HepG2 (cell line): ENCODE measurements at regions not wholly inside any gene's neighbourhood (a gene's known extent, or its start where the extent isn't known, plus 50 kb on each side); places are given as distances from the start of the nearest gene placed in this dataset.

ENCODE experiments used
- ATAC-seq: fragments of 200-7000 bp; cut with Tn5 transposase; 3 replicates; pipeline ENCODE4 v1.9.1; 2020; ENCODE audit warnings: mild to moderate bottlenecking, moderate library complexity
- BruUV-seq: library from RNA; stranded (reverse); fragments of 400-500 nt; replicated peaks from 2 replicates; lab custom pipeline; 2021; lab: Mats Ljungman, UMichigan
- CTCF ChIA-PET: fragments of 300-600 bp; formaldehyde crosslinking; extraction: SDS; loops from one replicate; lab custom pipeline; 2021; ENCODE audit warnings: low total read pairs, inconsistent platforms, low intra/inter-chr PET ratio; lab: Yijun Ruan, JAX
- POLR2A ChIA-PET: fragments of 350-600 bp; sonication (Branson Sonifier 250); formaldehyde crosslinking; loops from one replicate; lab custom pipeline; 2020; ENCODE audit warnings: antibody characterized with exemption, inconsistent platforms; lab: Yijun Ruan, JAX
- DNase-seq: peaks from one replicate; pipeline ENCODE4 v3.0.0-alpha.2; 2015; ENCODE audit warnings: low spot score
- FAIRE-seq: peaks from 3 replicates; lab custom pipeline; 2011; peaks lifted over from hg19 to GRCh38; lab: Jason Lieb, UNC
- H2AFZ ChIP-seq: one replicate; pipeline ENCODE4 v1.6.1; 2011; ENCODE audit warnings: low read length, inconsistent platforms
- H3K27ac ChIP-seq: fragments of 300-600 bp; 3 replicates; pipeline ENCODE4 v1.8.0; 2011; ENCODE audit warnings: mixed run types, mild to moderate bottlenecking, mixed read lengths, low read length, inconsistent platforms; ENCODE audit not compliant: insufficient read depth; ENCODE audit errors: extremely low read length
- H3K27me3 ChIP-seq, 2 experiments: fragments of 200-600 bp in 1 of 2; 2 replicates in 1 of 2; 3 replicates in 1 of 2; pipeline versions ENCODE4 v1.6.0 to v1.8.0; 2011; ENCODE audit warnings: low read length in 2 of 2, mild to moderate bottlenecking in 2 of 2, moderate library complexity in 2 of 2, inconsistent platforms in 1 of 2; ENCODE audit not compliant: insufficient read depth in 2 of 2, control insufficient read depth in 1 of 2
- H3K36me3 ChIP-seq, 2 experiments: fragments of 200-600 bp in 1 of 2; replicated peaks in 1 of 2; 2 replicates in 1 of 2; 3 replicates in 1 of 2; pipeline versions ENCODE4 v1.5.1 to v1.8.0; 2011; ENCODE audit warnings: low read length in 2 of 2, inconsistent platforms in 1 of 2; ENCODE audit not compliant: insufficient read depth in 2 of 2, control insufficient read depth in 1 of 2
- H3K4me1 ChIP-seq: 2 replicates; pipeline ENCODE4 v1.5.1; 2012; ENCODE audit warnings: low read length, inconsistent platforms; ENCODE audit not compliant: insufficient read depth
- H3K4me2 ChIP-seq: 2 replicates; pipeline ENCODE4 v1.6.0; 2011; ENCODE audit warnings: low read depth, low read length, inconsistent platforms
- H3K4me3 ChIP-seq, 3 experiments: fragments of 200-600 bp in 1 of 3; sonication (generic), shearing (Covaris generic) in 1 of 3; replicated peaks in 1 of 3; 2 replicates each; pipeline ENCODE4 v1.5.1; 2011 to 2016; ENCODE audit warnings: low read length in 3 of 3, inconsistent platforms in 2 of 3, low read depth in 2 of 3, mild to moderate bottlenecking in 2 of 3, control low read depth in 1 of 3, mixed read lengths in 1 of 3; ENCODE audit not compliant: insufficient read depth in 1 of 3
- H3K79me2 ChIP-seq: one replicate; pipeline ENCODE4 v1.6.1; 2011; ENCODE audit warnings: low read length, inconsistent platforms; ENCODE audit not compliant: insufficient read depth
- H3K9ac ChIP-seq: 2 replicates; pipeline ENCODE4 v1.6.0; 2011; ENCODE audit warnings: mild to moderate bottlenecking, low read depth, low read length, inconsistent platforms; ENCODE audit not compliant: insufficient read depth
- H3K9me3 ChIP-seq: 2 replicates; pipeline ENCODE4 v1.5.1; 2012; ENCODE audit warnings: mild to moderate bottlenecking, low read length
- H4K20me1 ChIP-seq: 2 replicates; pipeline ENCODE4 v1.6.0; 2011; ENCODE audit warnings: inconsistent platforms, mild to moderate bottlenecking, low read length, moderate library complexity; ENCODE audit not compliant: insufficient read depth
- EHMT2 ChIP-seq: fragments of 200-600 bp; sonication (generic); IDR thresholded peaks from 2 replicates; pipeline ENCODE4 v1.7.0; 2017; ENCODE audit warnings: antibody characterized with exemption, low read depth, low read length, borderline replicate concordance
- ZBED4 ChIP-seq: sonication (generic); formaldehyde crosslinking; IDR thresholded peaks from 2 replicates; pipeline ENCODE4 v1.4.0; 2020; ENCODE audit warnings: missing genetic modification reagents, borderline replicate concordance
- ZNF629 ChIP-seq: sonication (generic); formaldehyde crosslinking; conservative IDR thresholded peaks from 2 replicates; pipeline ENCODE4 v1.5.0; 2020; ENCODE audit warnings: missing genetic modification reagents
- WGBS: methylation state at CpG from one replicate; pipeline ENCODE4 v1.1.6; 2017; ENCODE audit warnings: low lambda C conversion rate; 5-methylcytosine and 5-hydroxymethylcytosine counted together
- in situ Hi-C: cut with HindIII; loops from 2 replicates; pipeline ENCODE4 v1.10.0; 2017; ENCODE audit warnings: low pct_unique_long_range_greater_than_20kb; ENCODE audit not compliant: extremely low pct_ligation_motif_present
- intact Hi-C: fragments of 100-400 bp; cut with micrococcal nuclease; formaldehyde crosslinking; loops from one replicate; pipeline ENCODE4 v1.10.0; 2022; ENCODE audit not compliant: unreplicated experiment
- TF ChIP-seq, protein P1 (sequence below): IDR thresholded peaks from 2 replicates; pipeline ENCODE4 v1.6.1; 2016; ENCODE audit warnings: low read depth
- TF ChIP-seq, protein P2 (sequence below): sonication (generic); formaldehyde crosslinking; IDR thresholded peaks from 2 replicates; pipeline ENCODE4 v1.8.1; 2023; ENCODE audit warnings: missing genetic modification reagents, inconsistent platforms, borderline replicate concordance

DNA sequence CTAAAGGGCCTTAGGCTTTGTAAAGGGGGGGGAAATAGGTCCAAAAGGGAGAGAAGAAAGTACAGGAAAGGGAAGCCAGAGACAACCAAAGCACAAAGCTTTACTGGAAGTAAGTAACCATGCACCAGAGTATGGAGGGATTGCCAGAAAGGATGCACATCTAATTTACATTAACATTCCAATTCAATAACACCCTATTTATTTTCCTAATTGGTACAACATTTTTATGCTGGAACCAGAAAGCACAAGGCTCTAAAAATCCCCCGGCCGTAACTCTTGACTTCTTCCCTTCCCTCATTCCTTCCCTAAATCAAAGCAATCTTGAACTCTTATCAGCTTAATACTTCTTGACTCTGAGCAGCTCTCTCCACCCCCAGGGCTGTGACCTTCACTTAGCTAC lies 400.0 kb upstream of the CELF2 start (continued):
- no peak for TF ChIP-seq ZNF629
- TF ChIP-seq EHMT2, result no peak
- TF ChIP-seq, all 625 proteins: peak for 0

DNA sequence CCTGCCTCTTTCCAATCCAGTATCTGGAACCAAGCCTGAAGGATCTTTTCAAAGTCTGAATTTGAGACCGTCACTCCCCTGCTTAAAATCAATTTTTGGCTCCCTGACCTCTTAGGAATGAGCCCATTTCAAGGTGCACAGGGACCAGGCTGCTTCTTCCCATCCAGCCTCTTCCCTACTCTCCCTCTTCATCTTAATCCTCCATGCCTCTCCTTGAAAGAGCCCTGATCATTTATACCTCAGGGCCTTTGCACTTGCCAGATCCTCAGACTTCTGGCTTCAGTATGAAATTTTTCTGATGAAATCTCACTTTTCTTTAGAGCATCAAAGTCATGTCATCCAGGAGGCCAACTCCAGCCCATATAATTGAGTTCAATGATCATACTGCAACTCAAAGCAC lies 399.5 kb upstream of the CELF2 start:
- intact Hi-C loops, result no loop called here

More for the DNA sequence above, 399.5 kb upstream of the CELF2 start:
- WGBS, result 0% methylated on average over 1 of the region's 1 CpG
- ATAC-seq (no peak), FAIRE-seq (no peak), DNase-seq (no peak)
- Histone ChIP-seq H3K27me3 (no peaks in the 10 kb centered on the region), H3K27ac (no peak overlapping the region), H3K4me3 (no peak overlapping the region), H3K79me2 (no peaks in the 10 kb centered on the region), H2AFZ (no peak overlapping the region), H3K9me3 (peaks cover 83% of the 10 kb centered on the region), H4K20me1 (no peaks in the 10 kb centered on the region), H3K4me1 (no peaks in the 10 kb centered on the region), H3K4me2 (no peak overlapping the region), H3K9ac (no peak overlapping the region), H3K36me3 (no peaks in the 10 kb centered on the region)
- ChIA-PET CTCF (no interaction called here), POLR2A (no interaction called here)
- in situ Hi-C loops, result no loop called here
- TF ChIP-seq, protein P1, sequence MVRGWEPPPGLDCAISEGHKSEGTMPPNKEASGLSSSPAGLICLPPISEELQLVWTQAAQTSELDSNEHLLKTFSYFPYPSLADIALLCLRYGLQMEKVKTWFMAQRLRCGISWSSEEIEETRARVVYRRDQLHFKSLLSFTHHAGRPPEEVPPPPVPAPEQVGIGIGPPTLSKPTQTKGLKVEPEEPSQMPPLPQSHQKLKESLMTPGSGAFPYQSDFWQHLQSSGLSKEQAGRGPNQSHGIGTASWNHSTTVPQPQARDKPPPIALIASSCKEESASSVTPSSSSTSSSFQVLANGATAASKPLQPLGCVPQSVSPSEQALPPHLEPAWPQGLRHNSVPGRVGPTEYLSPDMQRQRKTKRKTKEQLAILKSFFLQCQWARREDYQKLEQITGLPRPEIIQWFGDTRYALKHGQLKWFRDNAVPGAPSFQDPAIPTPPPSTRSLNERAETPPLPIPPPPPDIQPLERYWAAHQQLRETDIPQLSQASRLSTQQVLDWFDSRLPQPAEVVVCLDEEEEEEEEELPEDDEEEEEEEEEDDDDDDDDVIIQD (CRISPR knock-in tag), result no peak
- TF ChIP-seq ZBED4 (CRISPR knock-in tag), result no peak
- TF ChIP-seq, protein P2, sequence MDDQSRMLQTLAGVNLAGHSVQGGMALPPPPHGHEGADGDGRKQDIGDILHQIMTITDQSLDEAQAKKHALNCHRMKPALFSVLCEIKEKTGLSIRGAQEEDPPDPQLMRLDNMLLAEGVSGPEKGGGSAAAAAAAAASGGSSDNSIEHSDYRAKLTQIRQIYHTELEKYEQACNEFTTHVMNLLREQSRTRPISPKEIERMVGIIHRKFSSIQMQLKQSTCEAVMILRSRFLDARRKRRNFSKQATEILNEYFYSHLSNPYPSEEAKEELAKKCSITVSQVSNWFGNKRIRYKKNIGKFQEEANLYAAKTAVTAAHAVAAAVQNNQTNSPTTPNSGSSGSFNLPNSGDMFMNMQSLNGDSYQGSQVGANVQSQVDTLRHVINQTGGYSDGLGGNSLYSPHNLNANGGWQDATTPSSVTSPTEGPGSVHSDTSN (CRISPR knock-in tag), result no peak
- BruUV-seq, result no TSS peak
